H1 (cell line): ENCODE measurements at regions not wholly inside any gene's neighbourhood (a gene's known extent, or its start where the extent isn't known, plus 50 kb on each side); places are given as distances from the start of the nearest gene placed in this dataset.

Experiments used
- CTCF ChIA-PET: fragments of 300-600 bp; sonication (Branson Sonifier 250); formaldehyde crosslinking; loops from one replicate; lab custom pipeline; 2021; ENCODE audit not compliant: partially characterized antibody; lab: Charles Lee
- POLR2A ChIA-PET: fragments of 300-600 bp; sonication (Branson Sonifier 250); formaldehyde crosslinking; loops from one replicate; lab custom pipeline; 2021; ENCODE audit warnings: inconsistent platforms; ENCODE audit not compliant: partially characterized antibody; lab: Charles Lee
- DNase-seq, 2 experiments: peaks; one replicate each; pipeline versions ENCODE4 v3.0.0 to v3.0.0-alpha.2; 2010 to 2022; ENCODE audit warnings: low spot score in 2 of 2, low read depth in 1 of 2, mixed read lengths in 1 of 2
- FAIRE-seq: peaks from 2 replicates; lab custom pipeline; 2011; peaks lifted over from hg19 to GRCh38; lab: Jason Lieb, UNC
- H2AFZ ChIP-seq: 2 replicates; pipeline ENCODE4 v1.8.1; 2012; ENCODE audit warnings: low read length, inconsistent platforms
- H2AK5ac ChIP-seq: 2 replicates; pipeline ENCODE4 v1.6.1; 2013; ENCODE audit warnings: low read depth, low read length
- H2BK120ac ChIP-seq: replicated peaks from 2 replicates; pipeline ENCODE3; 2013; ENCODE audit warnings: low read depth, low read length, inconsistent platforms
- H2BK12ac ChIP-seq: 2 replicates; pipeline ENCODE4 v1.6.1; 2013; ENCODE audit warnings: low read depth, low read length
- H2BK15ac ChIP-seq: 2 replicates; pipeline ENCODE4 v1.6.1; 2013; ENCODE audit warnings: low read length
- H2BK20ac ChIP-seq: 2 replicates; pipeline ENCODE4 v1.6.1; 2013; ENCODE audit warnings: low read length
- H2BK5ac ChIP-seq: 2 replicates; pipeline ENCODE4 v1.6.1; 2013; ENCODE audit warnings: low read depth, low read length
- H3K14ac ChIP-seq: 2 replicates; pipeline ENCODE4 v1.6.1; 2013; ENCODE audit warnings: inconsistent platforms; ENCODE audit not compliant: insufficient read length
- H3K18ac ChIP-seq: 2 replicates; pipeline ENCODE4 v1.6.1; 2013; ENCODE audit warnings: low read length; ENCODE audit errors: extremely low read depth
- H3K23ac ChIP-seq: 2 replicates; pipeline ENCODE4 v1.6.1; 2013; ENCODE audit warnings: inconsistent platforms; ENCODE audit not compliant: insufficient read length
- H3K23me2 ChIP-seq: 2 replicates; pipeline ENCODE4 v1.6.1; 2013; ENCODE audit warnings: low read depth, low read length
- H3K27ac ChIP-seq: 2 replicates; pipeline ENCODE4 v1.6.1; 2011; ENCODE audit warnings: low read depth, low read length, inconsistent platforms
- H3K27me3 ChIP-seq, 4 experiments: replicated peaks in 1 of 4; 1 replicate in 1 of 4; 2 replicates in 3 of 4; pipeline versions ENCODE4 v1.6.1 to v1.8.1; 2011 to 2013; ENCODE audit warnings: low read length in 3 of 4, mild to moderate bottlenecking in 3 of 4, inconsistent platforms in 2 of 4, mixed read lengths in 2 of 4, moderate library complexity in 1 of 4; ENCODE audit not compliant: control insufficient read depth in 3 of 4, insufficient read depth in 3 of 4; ENCODE audit errors: extremely low read depth in 1 of 4
- H3K36me3 ChIP-seq, 4 experiments: 2 replicates each; pipeline versions ENCODE4 v1.6.1 to v1.8.1; 2011 to 2013; ENCODE audit warnings: mild to moderate bottlenecking in 4 of 4, low read length in 3 of 4, moderate library complexity in 2 of 4, control low read depth in 1 of 4, inconsistent platforms in 1 of 4; ENCODE audit not compliant: insufficient read depth in 4 of 4, control insufficient read depth in 2 of 4
- H3K4ac ChIP-seq: replicated peaks from 2 replicates; pipeline ENCODE3; 2013; ENCODE audit warnings: low read length, low read depth, mixed read lengths, inconsistent platforms; ENCODE audit not compliant: insufficient read length
- H3K4me1 ChIP-seq, 4 experiments: replicated peaks in 1 of 4; 1 replicate in 1 of 4; 2 replicates in 3 of 4; pipeline versions ENCODE4 v1.6.1 to v1.8.1; 2011 to 2013; ENCODE audit warnings: low read length in 3 of 4, inconsistent platforms in 2 of 4, mixed read lengths in 1 of 4; ENCODE audit not compliant: insufficient read depth in 4 of 4, control insufficient read depth in 3 of 4
- H3K4me2 ChIP-seq, 2 experiments: 2 replicates each; pipeline versions ENCODE4 v1.6.1 to v1.8.1; 2011 to 2013; ENCODE audit warnings: low read depth in 2 of 2, low read length in 2 of 2, control low read depth in 1 of 2, inconsistent platforms in 1 of 2, mild to moderate bottlenecking in 1 of 2; ENCODE audit not compliant: insufficient read depth in 1 of 2
- H3K4me3 ChIP-seq, 4 experiments: fragments of 200-600, 300-600 bp in 1 of 4; sonication (generic), shearing (Covaris generic), sonication (Bioruptor Twin) in 1 of 4; 2 replicates each; pipeline versions ENCODE4 v1.5.1 to v1.8.1; 2011 to 2016; ENCODE audit warnings: low read length in 4 of 4, low read depth in 3 of 4, control low read depth in 2 of 4, inconsistent platforms in 2 of 4, mild to moderate bottlenecking in 2 of 4, mixed read lengths in 1 of 4, moderate library complexity in 1 of 4; ENCODE audit not compliant: insufficient read depth in 2 of 4; ENCODE audit errors: extremely low read depth in 1 of 4
- H3K56ac ChIP-seq: replicated peaks from 2 replicates; pipeline ENCODE3; 2013; ENCODE audit warnings: low read depth, mild to moderate bottlenecking, mixed read lengths, low read length, inconsistent platforms; ENCODE audit not compliant: insufficient read length
- H3K79me1 ChIP-seq: 2 replicates; pipeline ENCODE4 v1.6.1; 2013; ENCODE audit warnings: low read depth, low read length, control low read depth
- H3K79me2 ChIP-seq, 2 experiments: 2 replicates each; pipeline versions ENCODE4 v1.6.1 to v1.8.1; 2012 to 2013; ENCODE audit warnings: low read length in 2 of 2, mild to moderate bottlenecking in 2 of 2, inconsistent platforms in 1 of 2; ENCODE audit not compliant: insufficient read depth in 2 of 2, control insufficient read depth in 1 of 2
- H3K9ac ChIP-seq, 4 experiments: replicated peaks in 1 of 4; 1 replicate in 1 of 4; 2 replicates in 3 of 4; pipeline versions ENCODE4 v1.6.1 to v1.8.1; 2011 to 2013; ENCODE audit warnings: low read depth in 3 of 4, low read length in 3 of 4, control low read depth in 2 of 4, mild to moderate bottlenecking in 2 of 4, moderate library complexity in 2 of 4, inconsistent platforms in 1 of 4; ENCODE audit errors: extremely low read depth in 1 of 4
- H3K9me3 ChIP-seq, 2 experiments: 2 replicates each; pipeline versions ENCODE4 v1.6.1 to v1.8.1; 2012 to 2013; ENCODE audit warnings: mild to moderate bottlenecking in 2 of 2, moderate library complexity in 2 of 2, control low read depth in 1 of 2, inconsistent platforms in 1 of 2, low read depth in 1 of 2, low read length in 1 of 2, mixed read lengths in 1 of 2; ENCODE audit not compliant: insufficient read depth in 2 of 2
- H4K20me1 ChIP-seq, 2 experiments: replicated peaks in 1 of 2; 2 replicates each; pipeline versions ENCODE3 to v1.8.1; 2011 to 2013; ENCODE audit warnings: inconsistent platforms in 2 of 2, low read length in 2 of 2, mild to moderate bottlenecking in 1 of 2; ENCODE audit not compliant: insufficient read depth in 2 of 2, control insufficient read depth in 1 of 2
- H4K5ac ChIP-seq: 2 replicates; pipeline ENCODE4 v1.6.1; 2013; ENCODE audit warnings: low read length, low read depth, mixed read lengths, inconsistent platforms; ENCODE audit not compliant: insufficient read length
- H4K8ac ChIP-seq: 2 replicates; pipeline ENCODE4 v1.8.0; 2013; ENCODE audit warnings: mild to moderate bottlenecking, moderate library complexity, low read length, inconsistent platforms; ENCODE audit not compliant: insufficient read depth; ENCODE audit errors: extremely low read depth
- H4K91ac ChIP-seq: replicated peaks from 2 replicates; pipeline ENCODE3; 2013; ENCODE audit warnings: low read length, mixed read lengths, inconsistent platforms; ENCODE audit not compliant: insufficient read length
- CTCF ChIP-seq, 3 experiments: IDR thresholded peaks; 1 replicate in 2 of 3; 2 replicates in 1 of 3; pipeline versions ENCODE4 v1.5.1 to v1.6.1; 2011; ENCODE audit warnings: low read length in 3 of 3, mild to moderate bottlenecking in 3 of 3, inconsistent platforms in 2 of 3, low read depth in 1 of 3, moderate library complexity in 1 of 3; ENCODE audit not compliant: insufficient read depth in 1 of 3; ENCODE audit errors: control extremely low read depth in 1 of 3
- MAX ChIP-seq: IDR thresholded peaks from 2 replicates; pipeline ENCODE4 v1.6.1; 2012; ENCODE audit warnings: inconsistent platforms
- RAD21 ChIP-seq, 2 experiments: IDR thresholded peaks in 1 of 2; conservative IDR thresholded peaks in 1 of 2; 2 replicates each; pipeline ENCODE4 v1.6.1; 2011; ENCODE audit warnings: low read depth in 2 of 2, low read length in 2 of 2, improper control_type of control experiment in 1 of 2, inconsistent platforms in 1 of 2, mild to moderate bottlenecking in 1 of 2, moderate library complexity in 1 of 2
- SP4 ChIP-seq: IDR thresholded peaks from 2 replicates; pipeline ENCODE4 v1.6.1; 2012; ENCODE audit warnings: low read length, inconsistent platforms
- SUZ12 ChIP-seq: fragments of 200-600 bp; sonication (generic); IDR thresholded peaks from 2 replicates; pipeline ENCODE4 v1.6.1; 2012; ENCODE audit warnings: mild to moderate bottlenecking, inconsistent platforms, low read length, moderate library complexity, mixed read lengths
- YY1 ChIP-seq: IDR thresholded peaks from 2 replicates; pipeline ENCODE4 v1.6.1; 2011; ENCODE audit warnings: low read depth, mild to moderate bottlenecking, low read length
- WGBS, 2 experiments: shearing (Covaris generic) in 1 of 2; methylation state at CpG; one replicate each; pipeline versions ENCODE4 v1.1.6 to v1.1.7; 2013 to 2015; ENCODE audit warnings: low lambda C conversion rate in 2 of 2, mixed read lengths in 2 of 2, inconsistent platforms in 1 of 2, low coverage in 1 of 2, missing lambda C conversion rate in 1 of 2; ENCODE audit not compliant: insufficient replicate concordance in 2 of 2, insufficient coverage in 1 of 2, insufficient read length in 1 of 2; ENCODE audit errors: extremely low coverage in 1 of 2, missing lambda C conversion rate in 1 of 2; 5-methylcytosine and 5-hydroxymethylcytosine counted together

DNA sequence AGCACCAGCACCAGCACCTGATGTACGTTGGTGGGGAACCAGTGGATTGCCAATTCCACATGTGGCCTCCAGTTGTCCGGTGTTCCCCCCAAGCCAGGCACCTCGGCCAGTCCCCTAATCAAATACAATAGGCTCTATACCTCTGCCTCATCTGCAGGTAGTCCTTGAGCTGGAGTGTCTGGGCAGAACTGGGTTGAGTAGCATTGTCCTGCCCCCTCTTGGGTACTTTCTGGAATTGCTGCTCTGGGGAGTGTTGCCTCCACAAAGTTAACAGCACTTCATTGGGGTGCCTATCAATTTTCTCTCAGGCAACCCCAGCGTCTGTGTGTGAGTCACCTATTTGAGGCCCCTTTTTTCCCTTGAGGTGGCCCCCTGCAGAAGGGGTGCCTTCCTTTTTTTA, 413.0 kb upstream of the LARGE1 start:
- Histone ChIP-seq H3K23me2 (no peaks in the 10 kb centered on the region), H3K27ac (no peak overlapping the region), H3K27me3 (no peaks in the 10 kb centered on the region), H2BK12ac (no peak overlapping the region), H2AK5ac (no peak overlapping the region), H3K36me3 (no peaks in the 10 kb centered on the region), H4K20me1 (no peaks in the 10 kb centered on the region), H3K4me1 (no peaks in the 10 kb centered on the region), H2BK5ac (no peak overlapping the region), H3K79me1 (no peaks in the 10 kb centered on the region), H4K91ac (no peak overlapping the region), H3K4me2 (no peak overlapping the region), H3K4me3 (no peak overlapping the region), H3K4ac (no peak overlapping the region), H3K9me3 (peaks cover 14 to 16% of the 10 kb centered on the region in 2 experiments), H2BK20ac (no peak overlapping the region), H3K23ac (no peak overlapping the region), H4K5ac (no peak overlapping the region), H4K8ac (no peak overlapping the region), H3K56ac (no peak overlapping the region), H3K18ac (no peak overlapping the region), H2BK15ac (no peak overlapping the region), H3K14ac (no peak overlapping the region), H2BK120ac (no peak overlapping the region), H2AFZ (no peak overlapping the region), H3K79me2 (no peaks in the 10 kb centered on the region), H3K9ac (no peak overlapping the region)
- 91% methylated on average over 4 of the region's 4 CpGs; no CpG with 5 or more reads in 1 of the 2 experiments for WGBS, 2 experiments
- ChIA-PET CTCF (no interaction called here), POLR2A (no interaction called here)
- DNase-seq, result no peak
- TF ChIP-seq SUZ12, result no peak
- TF ChIP-seq RAD21 (IDR thresholded peaks at IDR 0.05 in 1 of 2, conservative IDR thresholded peaks at IDR 0.05 in 1 of 2; ENCODE audit: low read depth in 2 of 2, low read length in 2 of 2), result peak; percentile 56 to 71
- TF ChIP-seq CTCF (IDR thresholded peaks at IDR 0.05; ENCODE audit: control extremely low read depth in 1 of 3, insufficient read depth in 1 of 3, low read depth in 1 of 3, low read length in 3 of 3), result peak; percentile 21 to 37 (median 33); a peak in 3 of 4 replicates
- no peak for TF ChIP-seq SP4
- no peak for TF ChIP-seq YY1
- no peak for TF ChIP-seq MAX
- no peak for FAIRE-seq
